ENCODE measurements at regions not wholly inside any gene's neighbourhood (a gene's known extent, or its start where the extent isn't known, plus 50 kb on each side); places are given as distances from the start of the nearest gene placed in this dataset.

GRCh38 chr5:33143405-33144123 is 297.2 kb upstream of the TARS1 start:
- TF ChIP-seq, protein P1, sequence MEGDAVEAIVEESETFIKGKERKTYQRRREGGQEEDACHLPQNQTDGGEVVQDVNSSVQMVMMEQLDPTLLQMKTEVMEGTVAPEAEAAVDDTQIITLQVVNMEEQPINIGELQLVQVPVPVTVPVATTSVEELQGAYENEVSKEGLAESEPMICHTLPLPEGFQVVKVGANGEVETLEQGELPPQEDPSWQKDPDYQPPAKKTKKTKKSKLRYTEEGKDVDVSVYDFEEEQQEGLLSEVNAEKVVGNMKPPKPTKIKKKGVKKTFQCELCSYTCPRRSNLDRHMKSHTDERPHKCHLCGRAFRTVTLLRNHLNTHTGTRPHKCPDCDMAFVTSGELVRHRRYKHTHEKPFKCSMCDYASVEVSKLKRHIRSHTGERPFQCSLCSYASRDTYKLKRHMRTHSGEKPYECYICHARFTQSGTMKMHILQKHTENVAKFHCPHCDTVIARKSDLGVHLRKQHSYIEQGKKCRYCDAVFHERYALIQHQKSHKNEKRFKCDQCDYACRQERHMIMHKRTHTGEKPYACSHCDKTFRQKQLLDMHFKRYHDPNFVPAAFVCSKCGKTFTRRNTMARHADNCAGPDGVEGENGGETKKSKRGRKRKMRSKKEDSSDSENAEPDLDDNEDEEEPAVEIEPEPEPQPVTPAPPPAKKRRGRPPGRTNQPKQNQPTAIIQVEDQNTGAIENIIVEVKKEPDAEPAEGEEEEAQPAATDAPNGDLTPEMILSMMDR (IDR thresholded peaks at IDR 0.05), result no peak
- no peak for TF ChIP-seq EP300 (IDR thresholded peaks at IDR 0.05)
- TF ChIP-seq POLR2AphosphoS5 (IDR thresholded peaks at IDR 0.05), result no peak
- 90% methylated on average over 4 of the region's 4 CpGs for WGBS
- DNase-seq (ENCODE audit: low spot score in 2 of 2), result no peak
- H3K27ac ChIP-seq, result no peak overlapping the region
- H3K4me1 ChIP-seq, result no peaks in the 10 kb centered on the region
- no peak overlapping the region for H3K4me3 ChIP-seq
- no peaks in the 10 kb centered on the region for H3K27me3 ChIP-seq
- H3K36me3 ChIP-seq, result no peaks in the 10 kb centered on the region
- no peaks in the 10 kb centered on the region for H3K9me3 ChIP-seq

- H3K9me3 ChIP-seq, result no peaks in the 10 kb centered on the region
- no peaks in the 10 kb centered on the region for H3K27me3 ChIP-seq
- no peak overlapping the region for H3K4me3 ChIP-seq
- no peak for DNase-seq (ENCODE audit: low spot score in 2 of 2)
- no peak overlapping the region for H3K27ac ChIP-seq
- H3K4me1 ChIP-seq, result no peaks in the 10 kb centered on the region
- TF ChIP-seq POLR2A (IDR thresholded peaks at IDR 0.05), result no peak
- TF ChIP-seq, protein P1 (IDR thresholded peaks at IDR 0.05), result no peak
- no peak for TF ChIP-seq POLR2AphosphoS5 (IDR thresholded peaks at IDR 0.05)
- no peak for TF ChIP-seq EP300 (IDR thresholded peaks at IDR 0.05)
- no peaks in the 10 kb centered on the region for H3K36me3 ChIP-seq
These were observed 293.9 kb upstream of the TARS1 start for GRCh38 chr5:33146881-33147280.

GRCh38 chr5:33148076-33148513 is 292.7 kb upstream of the TARS1 start:
- Histone ChIP-seq H3K4me1 (no peaks in the 10 kb centered on the region), H3K27me3 (no peaks in the 10 kb centered on the region), H3K9me3 (no peaks in the 10 kb centered on the region), H3K27ac (no peak overlapping the region), H3K4me3 (no peak overlapping the region), H3K36me3 (no peaks in the 10 kb centered on the region)
- no peak for TF ChIP-seq EP300 (IDR thresholded peaks at IDR 0.05)
- no peak for TF ChIP-seq POLR2A (IDR thresholded peaks at IDR 0.05)
- TF ChIP-seq, protein P1 (IDR thresholded peaks at IDR 0.05), result no peak
- no peak for TF ChIP-seq POLR2AphosphoS5 (IDR thresholded peaks at IDR 0.05)
- no peak for DNase-seq (ENCODE audit: low spot score in 2 of 2)
- WGBS, result 51% methylated on average over 3 of the region's 3 CpGs

DNA sequence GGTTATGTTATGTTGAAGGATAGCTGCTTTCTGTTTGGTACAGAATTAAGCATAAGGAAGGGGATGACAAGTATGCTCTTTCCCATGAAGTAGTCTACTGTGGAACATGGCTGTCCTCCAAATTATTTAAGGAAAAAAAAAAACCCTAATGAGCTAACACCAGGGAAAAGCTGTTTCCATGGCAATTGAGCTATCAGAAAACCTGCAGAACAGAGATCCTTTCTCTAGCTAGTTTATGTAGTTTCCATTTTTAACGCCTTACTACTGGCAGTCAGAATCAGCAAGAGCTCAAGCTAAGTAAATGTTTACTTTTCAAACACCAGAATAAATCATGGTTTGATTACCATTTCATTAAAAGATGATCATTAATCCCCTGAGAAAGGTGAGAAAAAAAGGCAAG is 287.4 kb upstream of the TARS1 start:
- Histone ChIP-seq H3K4me3 (no peak overlapping the region), H3K9me3 (no peaks in the 10 kb centered on the region), H3K27me3 (no peaks in the 10 kb centered on the region), H3K4me1 (no peaks in the 10 kb centered on the region), H3K27ac (no peak overlapping the region), H3K36me3 (no peaks in the 10 kb centered on the region)
- WGBS, result 63% methylated on average over 1 of the region's 1 CpG
- no peak for TF ChIP-seq POLR2A (IDR thresholded peaks at IDR 0.05)
- TF ChIP-seq, protein P1 (IDR thresholded peaks at IDR 0.05), result no peak
- TF ChIP-seq POLR2AphosphoS5 (IDR thresholded peaks at IDR 0.05), result no peak
- TF ChIP-seq EP300 (IDR thresholded peaks at IDR 0.05), result no peak
- no peak for DNase-seq (ENCODE audit: low spot score in 2 of 2)

DNA sequence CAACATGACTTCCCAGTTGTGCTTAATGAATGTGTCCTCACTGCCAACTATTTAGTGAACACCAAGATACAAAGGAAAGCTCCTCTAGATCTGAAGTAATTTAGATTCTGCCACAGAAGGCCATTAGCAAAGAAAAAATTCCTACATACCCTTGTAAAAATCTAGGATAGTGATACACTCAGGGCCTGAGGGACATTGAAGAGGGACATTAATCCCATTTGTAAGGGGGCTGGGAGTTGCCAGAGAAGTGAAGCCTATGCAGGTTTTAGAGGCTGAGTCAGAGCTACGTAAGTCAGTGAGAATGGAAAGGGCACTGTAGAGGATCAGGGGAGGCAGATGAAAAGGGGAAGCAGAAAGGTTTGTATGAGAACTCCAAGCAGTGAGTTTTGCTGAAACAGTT is 286.9 kb upstream of the TARS1 start:
- no peak for TF ChIP-seq EP300 (IDR thresholded peaks at IDR 0.05)
- TF ChIP-seq POLR2AphosphoS5 (IDR thresholded peaks at IDR 0.05), result no peak
- no peak for TF ChIP-seq POLR2A (IDR thresholded peaks at IDR 0.05)
- TF ChIP-seq, protein P1 (IDR thresholded peaks at IDR 0.05), result no peak
- Histone ChIP-seq H3K36me3 (no peaks in the 10 kb centered on the region), H3K27ac (no peak overlapping the region), H3K4me3 (no peak overlapping the region), H3K4me1 (no peaks in the 10 kb centered on the region), H3K27me3 (no peaks in the 10 kb centered on the region), H3K9me3 (no peaks in the 10 kb centered on the region)
- DNase-seq (ENCODE audit: low spot score in 2 of 2), result no peak
- 88% methylated on average over 1 of the region's 1 CpG for WGBS

Data from suprapubic skin (tissue), 4 donors.